ENCODE measurements at regions not wholly inside any gene's neighbourhood (a gene's known extent, or its start where the extent isn't known, plus 50 kb on each side); places are given as distances from the start of the nearest gene placed in this dataset.

DNA sequence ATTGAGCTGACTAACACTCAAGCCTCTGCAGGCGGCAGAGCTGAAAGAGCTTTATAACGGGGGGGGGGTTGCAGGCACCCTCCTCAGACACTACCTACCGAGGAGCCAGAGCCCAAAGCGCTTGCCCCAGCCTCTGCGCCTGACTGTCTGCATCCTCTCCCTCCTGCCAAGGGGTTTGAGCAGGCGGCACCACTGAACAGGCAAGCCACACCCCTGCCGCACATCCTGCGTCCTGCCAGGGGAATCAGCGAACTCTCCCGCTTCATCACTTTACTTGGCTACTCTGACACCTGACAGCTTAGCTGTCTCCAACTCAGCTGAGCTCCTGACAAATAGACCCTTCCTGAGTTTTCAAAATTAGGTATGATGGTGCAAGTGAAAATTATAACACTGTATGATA is 432.6 kb upstream of the ANKRD30A start:
- TF ChIP-seq, protein P1, sequence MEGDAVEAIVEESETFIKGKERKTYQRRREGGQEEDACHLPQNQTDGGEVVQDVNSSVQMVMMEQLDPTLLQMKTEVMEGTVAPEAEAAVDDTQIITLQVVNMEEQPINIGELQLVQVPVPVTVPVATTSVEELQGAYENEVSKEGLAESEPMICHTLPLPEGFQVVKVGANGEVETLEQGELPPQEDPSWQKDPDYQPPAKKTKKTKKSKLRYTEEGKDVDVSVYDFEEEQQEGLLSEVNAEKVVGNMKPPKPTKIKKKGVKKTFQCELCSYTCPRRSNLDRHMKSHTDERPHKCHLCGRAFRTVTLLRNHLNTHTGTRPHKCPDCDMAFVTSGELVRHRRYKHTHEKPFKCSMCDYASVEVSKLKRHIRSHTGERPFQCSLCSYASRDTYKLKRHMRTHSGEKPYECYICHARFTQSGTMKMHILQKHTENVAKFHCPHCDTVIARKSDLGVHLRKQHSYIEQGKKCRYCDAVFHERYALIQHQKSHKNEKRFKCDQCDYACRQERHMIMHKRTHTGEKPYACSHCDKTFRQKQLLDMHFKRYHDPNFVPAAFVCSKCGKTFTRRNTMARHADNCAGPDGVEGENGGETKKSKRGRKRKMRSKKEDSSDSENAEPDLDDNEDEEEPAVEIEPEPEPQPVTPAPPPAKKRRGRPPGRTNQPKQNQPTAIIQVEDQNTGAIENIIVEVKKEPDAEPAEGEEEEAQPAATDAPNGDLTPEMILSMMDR (IDR thresholded peaks at IDR 0.05), result no peak
- TF ChIP-seq POLR2A (IDR thresholded peaks at IDR 0.05), result no peak
